ENCODE measurements at regions not wholly inside any gene's neighbourhood (a gene's known extent, or its start where the extent isn't known, plus 50 kb on each side); places are given as distances from the start of the nearest gene placed in this dataset.
"Not testable (repeated sequence)": the region's sequence is repeated elsewhere in the genome, so short reads cannot be mapped to it uniquely, and the experiment has no call there.

GRCh38 chr10:36778651-36779050, 346.7 kb upstream of the ANKRD30A start:
- peaks cover 12% of the 10 kb centered on the region for H3K27me3 Mint-ChIP-seq
- no peak for TF ChIP-seq CTCF (conservative IDR thresholded peaks at IDR 0.05)
- H3K4me1 Mint-ChIP-seq (ENCODE audit: unreplicated experiment): peaks cover 6% of the 10 kb centered on the region
- no peak overlapping the region for H3K4me3 Mint-ChIP-seq
- no peak overlapping the region for H3K27ac Mint-ChIP-seq
- H3K36me3 Mint-ChIP-seq: no peaks in the 10 kb centered on the region
- H3K9me3 Mint-ChIP-seq: no peaks in the 10 kb centered on the region
- DNase-seq (ENCODE audit: extremely low spot score, unreplicated experiment): no peak

GRCh38 chr10:36773652-36774051, 351.7 kb upstream of the ANKRD30A start:
- no peak overlapping the region for H3K4me3 Mint-ChIP-seq
- no peaks in the 10 kb centered on the region for H3K36me3 Mint-ChIP-seq
- no peak for TF ChIP-seq CTCF (conservative IDR thresholded peaks at IDR 0.05)
- peaks cover 7% of the 10 kb centered on the region for H3K27me3 Mint-ChIP-seq
- H3K27ac Mint-ChIP-seq: no peak overlapping the region
- H3K4me1 Mint-ChIP-seq (ENCODE audit: unreplicated experiment): no peaks in the 10 kb centered on the region
- no peak for DNase-seq (ENCODE audit: extremely low spot score, unreplicated experiment)
- H3K9me3 Mint-ChIP-seq: no peaks in the 10 kb centered on the region

GRCh38 chr10:36771725-36772124, 353.7 kb upstream of the ANKRD30A start:
- Mint-ChIP-seq H3K9me3 (no peaks in the 10 kb centered on the region), H3K4me1 (ENCODE audit: unreplicated experiment) (no peaks in the 10 kb centered on the region), H3K4me3 (no peak overlapping the region), H3K27me3 (no peaks in the 10 kb centered on the region), H3K27ac (no peak overlapping the region), H3K36me3 (no peaks in the 10 kb centered on the region)
- DNase-seq (ENCODE audit: extremely low spot score, unreplicated experiment): no peak
- TF ChIP-seq CTCF (conservative IDR thresholded peaks at IDR 0.05): no peak

- not testable (repeated sequence) for H3K4me1 Mint-ChIP-seq (ENCODE audit: unreplicated experiment); DNase-seq (ENCODE audit: extremely low spot score, unreplicated experiment); H3K27me3 Mint-ChIP-seq; H3K27ac Mint-ChIP-seq; H3K9me3 Mint-ChIP-seq; H3K36me3 Mint-ChIP-seq; H3K4me3 Mint-ChIP-seq
Measured at GRCh38 chr10:36769741-36770140, 355.7 kb upstream of the ANKRD30A start.

- TF ChIP-seq CTCF (conservative IDR thresholded peaks at IDR 0.05): no peak
- Mint-ChIP-seq H3K27me3 (no peaks in the 10 kb centered on the region), H3K36me3 (no peaks in the 10 kb centered on the region), H3K9me3 (no peaks in the 10 kb centered on the region), H3K4me1 (ENCODE audit: unreplicated experiment) (no peaks in the 10 kb centered on the region), H3K27ac (no peak overlapping the region), H3K4me3 (no peak overlapping the region)
- no peak for DNase-seq (ENCODE audit: extremely low spot score, unreplicated experiment)
Measured at GRCh38 chr10:36766940-36767339, 358.5 kb upstream of the ANKRD30A start.

- Mint-ChIP-seq H3K4me3 (no peak overlapping the region), H3K9me3 (no peaks in the 10 kb centered on the region), H3K27ac (no peak overlapping the region), H3K27me3 (no peaks in the 10 kb centered on the region), H3K4me1 (ENCODE audit: unreplicated experiment) (no peaks in the 10 kb centered on the region), H3K36me3 (no peaks in the 10 kb centered on the region)
- DNase-seq (ENCODE audit: extremely low spot score, unreplicated experiment): no peak
- TF ChIP-seq CTCF (conservative IDR thresholded peaks at IDR 0.05): no peak
Measured at GRCh38 chr10:36766415-36766810, 359.0 kb upstream of the ANKRD30A start.

Data from type B pancreatic cell (in vitro differentiated cells).